HG03457 (cell line): ENCODE measurements at regions not wholly inside any gene's neighbourhood (a gene's known extent, or its start where the extent isn't known, plus 50 kb on each side); places are given as distances from the start of the nearest gene placed in this dataset.

Experiments used
- ATAC-seq: cut with Tn5 transposase; IDR thresholded peaks from one replicate; pipeline ENCODE4 v1.9.1; 2021; ENCODE audit warnings: moderate number of reproducible peaks; ENCODE audit not compliant: unreplicated experiment

GRCh38 chr9:82208741-82209450 is 220.3 kb downstream of the SPATA31D1 start:
- ATAC-seq, result no peak

DNA sequence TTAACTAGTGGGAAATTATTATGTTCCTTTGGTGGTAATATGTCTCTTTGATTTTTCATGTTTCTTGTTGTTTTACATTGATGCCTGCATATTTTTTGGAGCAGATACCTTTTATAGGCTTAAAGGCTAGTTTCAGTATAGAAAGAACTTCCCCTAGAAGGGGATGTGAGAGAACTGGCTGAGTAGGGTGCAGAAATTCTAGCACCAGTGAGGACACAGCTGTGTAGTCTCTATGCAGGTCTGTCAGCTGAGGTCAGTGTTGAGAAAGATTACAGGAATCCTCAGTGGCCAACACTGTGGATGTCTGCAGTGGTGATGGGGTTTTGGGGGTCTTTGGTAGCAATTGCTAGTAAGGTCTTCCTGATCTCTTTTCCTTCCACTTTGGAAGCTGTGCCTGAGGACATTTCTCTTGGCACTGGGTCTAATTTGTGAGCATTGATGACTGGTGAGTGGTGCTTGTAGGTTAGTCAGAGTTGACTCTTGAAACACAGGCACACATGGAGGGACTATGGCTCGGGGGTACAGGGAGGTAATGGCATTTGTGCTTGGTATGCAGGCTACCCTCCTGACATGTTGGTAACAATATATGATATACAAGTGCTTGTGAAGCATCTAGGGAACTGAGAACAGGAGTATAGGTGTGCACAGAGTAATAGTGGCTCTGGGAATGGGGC is 221.4 kb downstream of the SPATA31D1 start:
- ATAC-seq, result no peak

DNA sequence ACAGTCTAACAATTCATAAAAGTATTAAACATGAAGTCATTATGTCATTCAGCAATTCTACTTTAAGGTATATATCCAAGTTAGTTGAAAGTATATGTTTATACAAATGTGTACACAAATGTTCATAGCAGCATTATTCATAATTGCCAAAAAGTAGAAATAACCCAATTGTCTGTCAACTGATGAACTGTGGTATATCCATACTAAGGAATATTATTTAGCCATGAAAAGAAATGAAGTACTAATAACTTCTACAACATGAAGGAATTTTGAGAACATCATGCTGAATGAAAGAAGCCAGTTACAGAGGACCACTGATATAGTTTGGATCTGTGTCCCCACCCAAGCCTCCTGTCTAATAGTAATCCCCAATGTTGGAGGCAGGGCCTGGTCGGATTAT is 224.3 kb downstream of the SPATA31D1 start:
- no peak for ATAC-seq

DNA sequence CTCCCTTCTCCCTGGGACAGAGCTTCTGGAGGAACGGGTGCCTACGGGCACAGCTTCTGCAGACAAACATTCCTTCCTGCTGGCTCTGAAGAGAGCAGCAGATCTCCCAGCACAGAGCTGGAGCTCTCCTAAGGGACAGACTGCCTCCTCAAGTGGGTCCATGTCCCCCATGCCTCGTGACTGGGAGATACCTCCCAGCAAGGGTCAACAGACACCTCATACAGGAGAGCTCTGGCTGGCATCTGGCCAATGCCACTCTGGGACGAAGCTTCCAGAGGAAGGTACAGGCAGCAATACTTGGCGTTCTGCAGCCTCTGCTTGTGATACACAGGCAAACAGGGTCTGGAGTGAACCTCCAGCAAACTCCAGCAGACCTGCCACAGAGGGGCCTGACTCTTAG is 227.9 kb downstream of the SPATA31D1 start:
- no peak for ATAC-seq

GRCh38 chr9:82223442-82223841 is 234.9 kb downstream of the SPATA31D1 start:
- ATAC-seq, result no peak

GRCh38 chr9:82231411-82231810 is 242.8 kb downstream of the SPATA31D1 start:
- no peak for ATAC-seq

- no peak for ATAC-seq
These were observed 245.8 kb downstream of the SPATA31D1 start for GRCh38 chr9:82234160-82234943.

DNA sequence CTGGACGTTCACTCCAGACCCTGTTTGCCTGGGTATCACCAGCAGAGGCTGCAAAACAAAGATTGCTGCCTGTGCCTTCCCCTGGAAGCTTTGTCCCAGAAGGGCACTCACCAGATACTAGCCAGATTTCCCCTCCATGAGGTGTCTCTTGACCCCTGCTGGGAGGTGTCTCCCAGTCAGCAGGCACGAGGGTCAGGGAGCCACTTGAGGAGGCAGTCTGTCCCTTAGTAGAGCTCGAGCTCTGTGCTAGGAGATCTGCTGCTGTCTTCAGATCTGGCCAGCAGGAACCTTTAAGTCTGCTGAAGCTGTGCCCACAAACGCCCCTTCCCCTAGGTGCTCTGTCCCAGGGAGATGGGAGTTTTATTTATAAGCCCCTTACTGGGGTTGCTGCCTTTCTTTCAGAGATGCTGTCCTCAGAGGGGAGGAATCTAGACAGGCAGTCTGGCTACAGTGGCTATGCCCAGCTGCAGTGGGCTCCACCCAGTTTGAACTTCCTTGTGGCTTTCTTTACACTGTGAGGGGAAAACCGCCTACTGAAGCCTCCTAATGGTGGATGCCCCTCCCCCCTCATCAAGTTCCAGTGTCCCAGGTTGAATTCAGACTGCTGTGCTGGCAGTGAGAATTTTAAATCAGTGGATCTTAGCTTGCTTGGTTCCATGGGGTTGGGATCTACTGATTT is 253.9 kb downstream of the SPATA31D1 start:
- no peak for ATAC-seq

DNA sequence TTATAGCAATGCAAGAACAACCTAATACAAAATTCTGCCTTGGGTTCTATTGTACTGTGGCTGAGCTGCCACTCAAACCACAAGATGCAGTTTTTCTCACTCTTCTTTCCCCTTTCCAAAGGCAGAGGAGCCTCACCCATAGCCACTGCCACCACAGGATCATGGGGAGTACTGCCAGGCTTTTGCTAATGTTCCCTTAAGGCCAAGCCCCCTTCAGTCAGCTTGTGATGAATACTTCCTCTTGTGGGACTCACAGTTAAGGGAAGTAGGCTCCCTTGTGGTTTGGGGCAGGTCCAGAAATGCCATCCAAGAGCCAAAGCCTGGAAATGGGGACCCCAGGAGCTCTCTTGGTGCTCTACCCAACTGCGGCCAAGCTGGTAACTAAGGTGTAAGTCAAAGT is 258.7 kb downstream of the SPATA31D1 start:
- ATAC-seq, result no peak

DNA sequence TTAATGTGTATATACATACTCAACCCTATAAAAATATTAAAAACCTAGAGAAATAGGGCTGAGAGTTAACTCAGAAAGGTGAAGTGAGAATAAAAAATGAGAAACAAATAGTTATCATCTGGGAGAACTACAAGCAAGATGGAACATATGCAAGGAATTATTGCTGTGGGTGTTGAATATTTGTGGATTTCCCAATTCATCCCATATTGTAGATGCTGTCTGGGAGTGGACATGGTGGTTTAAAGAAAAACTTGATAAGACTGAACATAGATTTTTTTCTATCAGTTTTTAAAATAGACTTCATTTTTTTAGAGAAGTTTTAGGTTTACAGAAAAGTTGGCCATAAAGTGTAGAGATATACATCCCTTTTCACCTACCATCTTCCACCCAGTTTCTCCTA is 263.5 kb downstream of the SPATA31D1 start:
- ATAC-seq, result no peak

DNA sequence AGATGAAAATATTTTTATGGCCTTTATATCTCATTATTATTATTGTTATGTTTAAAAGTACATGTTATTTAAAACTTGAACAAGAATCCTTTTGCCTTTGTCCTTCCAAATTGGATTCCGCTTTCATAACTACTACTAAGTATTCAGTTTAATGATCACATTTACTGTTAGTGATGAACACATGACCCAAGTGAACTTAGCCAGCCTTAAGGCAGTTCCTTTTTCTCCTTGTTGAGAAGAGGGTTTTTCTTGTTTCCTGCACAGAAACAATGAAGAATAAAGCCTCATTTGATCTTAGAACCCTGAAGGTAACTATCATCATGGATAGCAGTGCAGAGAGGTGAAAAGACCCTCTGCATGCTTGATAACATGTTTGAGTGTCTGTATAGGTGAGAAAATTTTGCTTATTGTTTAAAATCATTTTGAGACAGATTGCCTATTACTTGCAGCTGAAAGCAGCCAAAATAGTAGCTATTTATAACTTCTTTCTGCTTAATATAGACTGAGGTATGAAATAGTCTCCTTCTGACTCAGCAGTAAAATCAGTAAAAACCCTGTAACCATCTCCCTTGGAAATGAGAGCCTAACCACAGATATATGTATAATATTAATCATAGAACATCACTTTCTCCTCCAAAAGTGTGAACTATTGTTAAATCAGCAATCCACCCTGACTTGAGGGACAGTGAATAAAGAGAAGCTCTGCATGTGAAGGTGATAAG is 266.2 kb downstream of the SPATA31D1 start:
- no peak for ATAC-seq

DNA sequence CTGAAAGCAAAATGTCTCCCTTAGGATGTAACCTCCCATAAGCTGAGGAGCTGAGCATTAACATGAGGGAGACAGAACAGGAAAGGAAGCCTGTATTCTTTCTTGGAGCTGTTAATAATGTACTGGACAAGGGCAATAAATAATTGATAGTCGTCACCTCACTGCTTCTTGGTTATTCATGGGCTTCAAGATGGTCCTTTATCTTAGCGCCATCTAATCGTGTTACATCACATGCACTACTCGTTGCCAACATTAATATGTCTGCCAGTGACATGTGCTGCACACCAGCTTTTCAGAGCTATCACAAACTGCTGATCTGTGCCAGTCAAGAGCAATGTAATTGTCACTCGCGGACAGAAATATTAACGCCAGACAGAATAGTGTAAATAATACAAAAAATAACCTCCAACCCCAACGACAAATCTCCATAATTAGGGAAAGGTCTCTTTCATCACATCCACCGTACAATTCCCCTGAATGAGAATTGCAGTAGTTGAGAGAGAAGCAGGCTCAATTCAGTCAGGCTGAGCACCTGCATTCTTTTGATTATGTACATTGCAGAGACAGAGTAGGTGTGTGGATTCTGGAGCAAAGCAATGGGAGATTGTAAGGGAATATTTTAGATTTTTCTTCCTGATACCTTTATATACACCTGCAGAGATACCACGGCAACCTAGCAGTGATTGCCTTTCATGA is 267.1 kb downstream of the SPATA31D1 start:
- ATAC-seq, result no peak

GRCh38 chr9:82260691-82261090 is 272.1 kb downstream of the SPATA31D1 start:
- no peak for ATAC-seq

DNA sequence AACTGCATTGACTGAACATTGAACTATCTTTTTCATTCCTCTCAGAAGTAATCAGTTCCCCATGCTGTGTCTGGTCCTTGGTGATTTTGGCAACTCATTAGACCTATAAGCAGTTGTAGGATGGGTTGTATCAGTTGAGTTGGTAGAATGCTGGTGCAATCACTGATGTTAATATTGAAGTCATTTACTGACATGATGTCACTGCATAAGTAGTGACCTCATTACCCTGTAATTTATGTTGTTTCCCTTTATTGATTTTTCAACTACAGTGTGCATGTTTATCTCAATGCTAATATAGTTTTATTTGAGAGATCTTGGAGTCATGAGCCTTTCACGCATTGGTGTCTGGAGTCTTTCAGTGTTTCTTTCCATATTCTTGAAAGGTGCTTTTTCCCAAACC is 275.0 kb downstream of the SPATA31D1 start:
- no peak for ATAC-seq

- ATAC-seq, result no peak
These were observed 282.6 kb downstream of the SPATA31D1 start for GRCh38 chr9:82271106-82271561.

DNA sequence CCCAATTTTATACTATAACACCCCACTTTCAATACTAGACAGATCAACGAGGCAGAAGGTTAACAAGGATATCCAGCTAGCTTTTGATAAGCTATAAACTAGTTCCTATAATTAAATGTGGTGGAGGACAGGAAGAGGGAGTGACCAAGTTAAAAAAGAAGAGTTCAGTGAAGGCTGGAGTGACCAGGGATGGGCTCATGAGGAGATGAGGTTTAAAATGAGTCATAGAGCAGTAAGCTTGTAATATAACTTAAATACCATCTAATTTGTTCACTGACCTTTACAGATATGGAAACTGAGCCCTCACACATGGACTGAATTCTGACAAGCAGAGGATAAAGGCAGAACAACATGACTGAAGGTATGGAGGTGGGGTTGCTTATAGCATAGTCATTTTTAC is 284.5 kb downstream of the SPATA31D1 start:
- ATAC-seq, result no peak

- no peak for ATAC-seq
These were observed 286.8 kb downstream of the SPATA31D1 start for GRCh38 chr9:82275258-82275927.

DNA sequence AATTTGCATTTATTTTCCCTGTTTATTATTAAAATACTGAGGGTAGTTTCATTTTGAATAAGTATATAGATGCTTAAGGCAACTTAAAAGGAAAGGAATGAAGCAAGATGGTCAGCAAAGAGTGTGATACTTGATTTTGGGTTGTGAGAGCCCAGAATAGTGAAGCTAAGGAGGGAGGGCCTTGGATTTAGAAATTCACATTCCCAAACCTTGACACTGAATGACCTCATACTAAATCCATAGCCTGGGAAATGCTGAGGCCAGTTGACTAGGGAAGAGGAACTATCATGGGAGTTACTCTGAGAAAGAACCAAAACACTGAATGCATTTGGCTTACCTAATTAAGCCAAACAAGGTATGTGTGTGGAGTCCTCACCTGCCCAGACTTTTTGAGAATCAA is 292.5 kb downstream of the SPATA31D1 start:
- no peak for ATAC-seq

DNA sequence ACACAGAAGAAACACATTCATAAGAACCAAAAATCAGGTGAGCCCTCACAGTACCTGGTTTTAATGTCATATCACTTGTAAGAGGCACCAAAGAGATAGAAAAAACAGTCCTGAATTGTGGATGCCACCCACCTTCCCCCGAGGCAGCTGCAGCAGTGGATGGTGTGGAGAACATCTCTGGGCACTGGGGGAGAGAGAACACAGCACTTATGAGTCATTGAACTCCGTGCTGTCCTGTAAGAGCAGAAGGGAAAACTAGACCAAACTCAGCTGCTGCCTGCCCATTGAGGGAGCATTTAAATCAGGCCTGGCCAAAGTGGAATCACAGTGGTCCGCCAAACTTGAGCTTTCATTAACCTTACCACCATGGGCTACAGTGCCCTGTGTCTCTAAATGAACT is 296.2 kb downstream of the SPATA31D1 start:
- ATAC-seq, result no peak
